Suppressor macrophage (primary cell): ENCODE measurements at regions not wholly inside any gene's neighbourhood (a gene's known extent, or its start where the extent isn't known, plus 50 kb on each side); places are given as distances from the start of the nearest gene placed in this dataset.

Source experiments
- DNase-seq, 4 experiments: peaks; one replicate each; pipeline ENCODE4 v3.0.0-alpha.2; 2020 to 2022

- no peak for DNase-seq
Measured at GRCh38 chr17:56739376-56739775, 94.3 kb downstream of the C17orf67 start.

- no peak for DNase-seq
Measured at GRCh38 chr17:56739776-56740175, 93.9 kb downstream of the C17orf67 start.

- DNase-seq: no peak
Measured at GRCh38 chr17:56740481-56740880, 93.2 kb downstream of the C17orf67 start.
